ENCODE measurements at regions not wholly inside any gene's neighbourhood (a gene's known extent, or its start where the extent isn't known, plus 50 kb on each side); places are given as distances from the start of the nearest gene placed in this dataset.

DNA sequence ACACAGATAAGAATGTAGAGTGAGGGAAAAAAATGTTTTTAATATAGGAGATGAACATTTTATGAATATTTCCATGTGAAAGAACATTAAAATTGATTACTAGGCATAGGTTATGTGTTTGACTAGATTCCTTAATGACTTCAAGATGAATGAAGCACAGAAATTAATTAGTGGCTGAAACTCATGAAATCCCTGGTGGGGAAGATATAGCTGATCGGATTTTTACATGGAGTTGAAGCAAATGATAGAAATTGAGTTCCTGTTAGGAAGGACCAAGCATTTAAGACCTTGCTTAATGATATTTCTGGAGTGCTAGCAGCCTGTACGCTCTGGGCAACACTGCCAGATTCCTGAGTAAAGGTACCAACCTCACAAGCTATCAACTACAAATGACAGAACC lies 68.9 kb upstream of the IVNS1ABP start:
- TF ChIP-seq, protein P1, sequence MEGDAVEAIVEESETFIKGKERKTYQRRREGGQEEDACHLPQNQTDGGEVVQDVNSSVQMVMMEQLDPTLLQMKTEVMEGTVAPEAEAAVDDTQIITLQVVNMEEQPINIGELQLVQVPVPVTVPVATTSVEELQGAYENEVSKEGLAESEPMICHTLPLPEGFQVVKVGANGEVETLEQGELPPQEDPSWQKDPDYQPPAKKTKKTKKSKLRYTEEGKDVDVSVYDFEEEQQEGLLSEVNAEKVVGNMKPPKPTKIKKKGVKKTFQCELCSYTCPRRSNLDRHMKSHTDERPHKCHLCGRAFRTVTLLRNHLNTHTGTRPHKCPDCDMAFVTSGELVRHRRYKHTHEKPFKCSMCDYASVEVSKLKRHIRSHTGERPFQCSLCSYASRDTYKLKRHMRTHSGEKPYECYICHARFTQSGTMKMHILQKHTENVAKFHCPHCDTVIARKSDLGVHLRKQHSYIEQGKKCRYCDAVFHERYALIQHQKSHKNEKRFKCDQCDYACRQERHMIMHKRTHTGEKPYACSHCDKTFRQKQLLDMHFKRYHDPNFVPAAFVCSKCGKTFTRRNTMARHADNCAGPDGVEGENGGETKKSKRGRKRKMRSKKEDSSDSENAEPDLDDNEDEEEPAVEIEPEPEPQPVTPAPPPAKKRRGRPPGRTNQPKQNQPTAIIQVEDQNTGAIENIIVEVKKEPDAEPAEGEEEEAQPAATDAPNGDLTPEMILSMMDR (IDR thresholded peaks at IDR 0.05; ENCODE audit: insufficient read depth, low read length, poor library complexity, severe bottlenecking): no peak
- no peak for TF ChIP-seq EZH2phosphoT487 (conservative IDR thresholded peaks at IDR 0.05; ENCODE audit: low read length)

All from SU-DHL-6 (cell line).